ENCODE measurements at regions not wholly inside any gene's neighbourhood (a gene's known extent, or its start where the extent isn't known, plus 50 kb on each side); places are given as distances from the start of the nearest gene placed in this dataset.

DNA sequence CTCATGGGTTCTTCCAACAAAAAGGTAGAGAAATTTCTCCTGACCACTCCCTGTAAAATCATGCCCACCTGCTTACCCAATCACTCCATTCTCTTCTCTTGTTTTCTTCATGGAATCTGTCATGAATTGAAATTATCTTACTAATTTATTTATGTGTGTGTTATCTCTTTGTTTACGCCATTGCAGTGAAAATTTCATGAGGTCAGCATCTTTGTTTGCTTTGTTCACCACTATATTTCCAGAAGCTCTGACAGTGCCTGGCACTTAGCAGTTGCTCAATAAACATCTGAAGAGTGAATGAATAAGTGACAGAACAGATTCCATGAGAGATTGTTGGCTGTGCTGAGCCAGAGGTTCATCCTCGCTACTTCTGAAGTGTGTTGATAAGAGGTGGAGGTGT is 329.5 kb downstream of the NXPE2 start:
- H3K27me3 ChIP-seq (ENCODE audit: control insufficient read depth, insufficient read depth, low read length): no peaks in the 10 kb centered on the region
- no peak for DNase-seq (ENCODE audit: low read depth)
- TF ChIP-seq, protein P1, sequence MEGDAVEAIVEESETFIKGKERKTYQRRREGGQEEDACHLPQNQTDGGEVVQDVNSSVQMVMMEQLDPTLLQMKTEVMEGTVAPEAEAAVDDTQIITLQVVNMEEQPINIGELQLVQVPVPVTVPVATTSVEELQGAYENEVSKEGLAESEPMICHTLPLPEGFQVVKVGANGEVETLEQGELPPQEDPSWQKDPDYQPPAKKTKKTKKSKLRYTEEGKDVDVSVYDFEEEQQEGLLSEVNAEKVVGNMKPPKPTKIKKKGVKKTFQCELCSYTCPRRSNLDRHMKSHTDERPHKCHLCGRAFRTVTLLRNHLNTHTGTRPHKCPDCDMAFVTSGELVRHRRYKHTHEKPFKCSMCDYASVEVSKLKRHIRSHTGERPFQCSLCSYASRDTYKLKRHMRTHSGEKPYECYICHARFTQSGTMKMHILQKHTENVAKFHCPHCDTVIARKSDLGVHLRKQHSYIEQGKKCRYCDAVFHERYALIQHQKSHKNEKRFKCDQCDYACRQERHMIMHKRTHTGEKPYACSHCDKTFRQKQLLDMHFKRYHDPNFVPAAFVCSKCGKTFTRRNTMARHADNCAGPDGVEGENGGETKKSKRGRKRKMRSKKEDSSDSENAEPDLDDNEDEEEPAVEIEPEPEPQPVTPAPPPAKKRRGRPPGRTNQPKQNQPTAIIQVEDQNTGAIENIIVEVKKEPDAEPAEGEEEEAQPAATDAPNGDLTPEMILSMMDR (IDR thresholded peaks at IDR 0.05; ENCODE audit: insufficient read depth, low read length, poor library complexity, severe bottlenecking): no peak
- no peaks in the 10 kb centered on the region for H3K36me3 ChIP-seq (ENCODE audit: control insufficient read depth, insufficient read depth, low read length)
- no peak overlapping the region for H3K4me3 ChIP-seq (ENCODE audit: low read depth, low read length)

DNA sequence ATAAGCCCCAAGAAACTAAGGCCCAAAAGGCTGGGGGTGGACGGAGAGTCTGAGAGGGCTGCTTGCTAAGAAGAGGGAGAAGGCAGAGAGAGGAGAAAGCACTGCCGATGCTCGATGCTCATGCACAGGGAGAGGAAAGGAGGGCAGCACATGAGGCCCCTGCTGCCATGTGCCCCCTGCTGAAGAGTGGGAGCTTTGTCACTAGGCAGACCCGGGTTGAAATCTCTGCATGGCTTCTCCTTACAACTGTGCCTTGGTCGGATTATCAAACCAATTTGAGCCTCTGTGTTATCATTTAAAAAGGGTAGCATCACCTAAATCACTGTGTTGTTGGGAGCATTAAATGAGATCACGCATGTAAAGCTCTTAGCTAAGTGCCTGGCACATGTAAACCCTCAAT is 330.5 kb downstream of the NXPE2 start:
- TF ChIP-seq, protein P1 (IDR thresholded peaks at IDR 0.05; ENCODE audit: insufficient read depth, low read length, poor library complexity, severe bottlenecking): no peak
- Histone ChIP-seq H3K36me3 (ENCODE audit: control insufficient read depth, insufficient read depth, low read length) (no peaks in the 10 kb centered on the region), H3K4me3 (ENCODE audit: low read depth, low read length) (no peak overlapping the region), H3K27me3 (ENCODE audit: control insufficient read depth, insufficient read depth, low read length) (no peaks in the 10 kb centered on the region)
- DNase-seq (ENCODE audit: low read depth): no peak

DNA sequence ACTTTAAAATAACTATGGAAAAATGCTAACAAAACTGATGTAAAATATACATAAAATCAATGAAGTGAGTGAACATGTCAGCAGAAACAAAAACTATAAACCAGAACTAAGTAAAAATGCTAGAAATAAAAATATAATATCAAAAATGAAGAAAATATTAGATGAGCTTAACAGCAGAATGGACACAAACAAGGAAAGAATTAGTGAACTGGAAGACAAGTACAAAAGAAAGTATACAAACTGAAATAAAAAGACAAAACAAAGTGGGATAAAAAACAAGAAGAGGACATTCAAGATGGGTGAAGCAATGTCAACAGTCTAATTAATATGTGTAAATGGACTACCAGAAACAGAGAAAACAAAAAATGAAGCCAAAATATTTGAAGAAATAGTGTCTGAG is 339.2 kb downstream of the NXPE2 start:
- H3K36me3 ChIP-seq (ENCODE audit: control insufficient read depth, insufficient read depth, low read length): no peaks in the 10 kb centered on the region
- H3K27me3 ChIP-seq (ENCODE audit: control insufficient read depth, insufficient read depth, low read length): no peaks in the 10 kb centered on the region
- no peak overlapping the region for H3K4me3 ChIP-seq (ENCODE audit: low read depth, low read length)
- TF ChIP-seq, protein P1 (IDR thresholded peaks at IDR 0.05; ENCODE audit: insufficient read depth, low read length, poor library complexity, severe bottlenecking): no peak
- no peak for DNase-seq (ENCODE audit: low read depth)

DNA sequence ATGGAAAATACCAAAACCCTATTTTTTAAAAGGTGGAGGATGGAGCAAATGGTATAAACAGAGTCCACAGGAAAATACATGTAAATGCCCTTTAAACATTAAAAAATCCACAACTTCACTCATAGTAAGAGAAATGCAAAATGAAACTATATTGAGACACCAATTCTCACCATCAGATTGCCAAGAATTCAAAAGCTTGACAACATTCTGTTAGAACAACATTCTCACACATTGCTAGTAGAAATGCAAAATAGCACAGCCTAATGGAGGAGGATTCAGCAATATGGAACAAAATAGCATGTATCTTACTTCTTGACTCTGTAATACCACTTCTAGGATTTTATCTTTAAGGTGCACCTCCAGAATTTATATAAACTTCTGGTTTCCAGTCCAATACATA is 351.8 kb downstream of the NXPE2 start:
- no peaks in the 10 kb centered on the region for H3K36me3 ChIP-seq (ENCODE audit: control insufficient read depth, insufficient read depth, low read length)
- TF ChIP-seq, protein P1 (IDR thresholded peaks at IDR 0.05; ENCODE audit: insufficient read depth, low read length, poor library complexity, severe bottlenecking): no peak

DNA sequence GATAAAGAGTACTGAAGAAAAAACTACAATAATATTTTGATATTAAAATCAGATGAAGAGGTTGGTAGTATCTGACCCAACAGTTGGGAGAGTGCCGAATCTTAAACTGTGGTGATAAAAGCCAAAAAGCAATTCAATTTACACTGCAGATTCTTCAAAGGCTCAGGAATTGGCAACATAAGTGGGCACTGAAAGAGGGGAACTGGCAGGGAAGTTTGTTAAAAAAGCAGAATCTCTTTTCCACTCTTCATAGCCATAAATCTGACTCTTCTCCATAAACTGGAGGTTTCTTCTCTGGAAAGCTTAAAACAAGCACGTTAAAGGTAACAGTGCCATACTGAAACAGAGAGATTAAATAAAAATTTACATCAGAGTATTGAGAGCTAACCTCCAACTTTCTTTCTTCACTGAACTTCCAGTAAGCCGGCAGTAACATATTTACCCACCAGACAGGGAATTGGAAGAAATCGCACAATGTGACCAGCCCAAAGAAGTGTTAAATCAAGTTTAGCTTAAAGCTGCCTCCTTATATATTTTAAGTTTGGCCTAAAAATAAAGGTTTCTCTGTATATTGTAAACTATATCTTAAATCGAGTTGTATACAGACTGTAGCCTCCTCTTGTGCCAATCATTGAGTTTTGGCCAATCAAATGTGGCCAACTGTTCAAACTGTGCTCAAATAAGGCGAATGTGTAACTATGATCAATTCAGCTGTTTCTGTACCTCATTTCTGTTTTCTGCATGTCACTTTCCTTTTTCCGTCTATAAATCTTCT is 358.3 kb downstream of the NXPE2 start:
- TF ChIP-seq, protein P1 (IDR thresholded peaks at IDR 0.05; ENCODE audit: insufficient read depth, low read length, poor library complexity, severe bottlenecking): no peak
- no peaks in the 10 kb centered on the region for H3K27me3 ChIP-seq (ENCODE audit: control insufficient read depth, insufficient read depth, low read length)
- no peaks in the 10 kb centered on the region for H3K36me3 ChIP-seq (ENCODE audit: control insufficient read depth, insufficient read depth, low read length)
- no peak overlapping the region for H3K4me3 ChIP-seq (ENCODE audit: low read depth, low read length)
- no peak for DNase-seq (ENCODE audit: low read depth)

More for the DNA sequence above, 351.8 kb downstream of the NXPE2 start:
- Histone ChIP-seq H3K4me3 (ENCODE audit: low read depth, low read length) (no peak overlapping the region), H3K27me3 (ENCODE audit: control insufficient read depth, insufficient read depth, low read length) (no peaks in the 10 kb centered on the region)
- no peak for DNase-seq (ENCODE audit: low read depth)

DNA sequence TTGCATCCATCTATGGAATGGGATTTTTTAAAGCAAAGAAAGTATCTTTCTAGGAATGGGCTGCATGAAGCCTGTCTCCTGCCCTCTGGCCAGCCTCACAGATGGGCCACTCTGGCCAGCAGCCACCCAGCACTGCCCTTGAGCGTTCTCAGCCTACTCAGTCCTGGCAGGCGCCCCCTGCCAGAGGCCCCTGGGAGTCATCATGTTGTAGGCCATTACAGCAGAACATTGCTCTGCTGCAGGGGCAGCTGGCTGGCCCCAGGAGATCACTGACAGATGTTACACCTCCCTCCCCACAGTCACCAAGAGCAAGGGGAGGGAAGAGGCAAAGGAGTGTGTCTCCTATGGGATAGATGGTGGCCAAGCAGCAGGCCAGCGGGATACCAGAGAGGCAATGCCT is 363.7 kb downstream of the NXPE2 start:
- Histone ChIP-seq H3K27me3 (ENCODE audit: control insufficient read depth, insufficient read depth, low read length) (no peaks in the 10 kb centered on the region), H3K4me3 (ENCODE audit: low read depth, low read length) (no peak overlapping the region), H3K36me3 (ENCODE audit: control insufficient read depth, insufficient read depth, low read length) (no peaks in the 10 kb centered on the region)
- TF ChIP-seq, protein P1 (IDR thresholded peaks at IDR 0.05; ENCODE audit: insufficient read depth, low read length, poor library complexity, severe bottlenecking): no peak
- DNase-seq (ENCODE audit: low read depth): no peak

All from kidney epithelial cell (primary cell).